H1 (cell line): ENCODE measurements at regions not wholly inside any gene's neighbourhood (a gene's known extent, or its start where the extent isn't known, plus 50 kb on each side); places are given as distances from the start of the nearest gene placed in this dataset.

ENCODE experiments used
- BRCA1 ChIP-seq: IDR thresholded peaks from 2 replicates; pipeline ENCODE4 v1.6.1; 2012; ENCODE audit warnings: low read depth, low read length, improper control_type of control experiment
- EZH2 ChIP-seq: fragments of 200-600 bp; sonication (generic); IDR thresholded peaks from 2 replicates; pipeline ENCODE4 v1.7.1; 2012; ENCODE audit warnings: low read depth, mild to moderate bottlenecking, moderate library complexity, low read length, inconsistent platforms; ENCODE audit not compliant: severe bottlenecking
- GABPA ChIP-seq: IDR thresholded peaks from 2 replicates; pipeline ENCODE4 v1.6.1; 2011; ENCODE audit warnings: mild to moderate bottlenecking, low read length, moderate library complexity, borderline replicate concordance; ENCODE audit not compliant: insufficient read depth

DNA sequence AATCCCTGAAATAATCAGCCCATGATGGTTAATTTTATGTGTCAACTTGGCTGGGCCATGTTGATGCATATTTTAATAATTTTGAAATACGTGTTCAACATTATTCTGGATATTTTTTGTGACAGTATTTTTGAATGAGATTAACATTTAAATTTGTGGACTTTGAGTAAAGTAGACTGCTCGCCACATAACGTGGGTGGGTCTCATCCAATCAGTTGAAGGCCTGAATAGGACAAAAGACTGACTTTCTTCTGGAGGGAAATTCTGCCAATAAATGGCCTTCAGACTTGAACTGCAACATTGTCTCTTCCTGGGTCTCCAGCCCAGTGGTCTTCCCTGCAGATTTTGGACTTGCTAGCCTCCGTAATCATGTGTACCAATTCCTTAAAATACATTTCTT lies 53.6 kb upstream of the BICC1 start:
- TF ChIP-seq BRCA1 = no peak
- TF ChIP-seq EZH2 = no peak
- TF ChIP-seq GABPA = no peak
